ENCODE measurements at regions not wholly inside any gene's neighbourhood (a gene's known extent, or its start where the extent isn't known, plus 50 kb on each side); places are given as distances from the start of the nearest gene placed in this dataset.

DNA sequence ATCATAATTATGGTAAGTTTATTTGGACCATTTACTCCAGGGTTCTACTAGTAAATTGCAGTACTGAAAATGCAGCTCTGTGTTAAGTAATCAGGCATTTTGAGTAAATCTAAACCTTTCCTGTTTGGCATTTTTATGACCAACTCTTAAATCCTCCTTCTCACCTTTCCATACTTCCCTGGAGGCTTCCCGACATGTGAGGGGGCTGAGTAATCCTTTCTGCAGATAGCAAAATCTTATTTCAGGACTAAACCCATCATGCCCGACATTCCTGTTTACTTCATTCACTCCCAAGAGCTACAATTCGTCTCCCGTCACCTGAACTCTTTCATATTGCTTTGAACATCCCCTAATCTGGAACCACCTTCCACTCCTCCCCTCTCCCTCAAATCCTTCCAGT, 296.6 kb downstream of the IKZF2 start:
- FAIRE-seq (no peak), DNase-seq (ENCODE audit: extremely low read depth in 1 of 4, low spot score in 3 of 4) (no peak), ATAC-seq (no peak)
- H4K20me1 ChIP-seq (replicated peaks; ENCODE audit: control insufficient read depth, insufficient read depth, low read length), result no peaks in the 10 kb centered on the region
- no peak overlapping the region for H3K27ac ChIP-seq (ENCODE audit: extremely low read depth, low read depth, low read length)
- no peaks in the 10 kb centered on the region for H3K27me3 ChIP-seq (ENCODE audit: control insufficient read depth in 2 of 2, insufficient read depth in 2 of 2, low read length in 2 of 2)
- no peaks in the 10 kb centered on the region for H3K9me3 ChIP-seq (replicated peaks; ENCODE audit: control insufficient read depth, insufficient read depth, low read depth, low read length)
- H3K4me1 ChIP-seq (replicated peaks in 1 of 2; ENCODE audit: control insufficient read depth in 2 of 2, insufficient read depth in 2 of 2, low read length in 2 of 2), result no peaks in the 10 kb centered on the region
- POLR2A ChIA-PET, result no interaction called here
- no peak overlapping the region for H2AFZ ChIP-seq (ENCODE audit: low read depth, low read length)
- CTCF ChIA-PET (ENCODE audit: low intra/inter-chr PET ratio), result no interaction called here
- whole genome bisulfite sequencing (ENCODE audit: insufficient coverage, low coverage, missing lambda C conversion rate), result 0% methylated on average over 4 of the region's 4 CpGs
- TF ChIP-seq, protein P1, sequence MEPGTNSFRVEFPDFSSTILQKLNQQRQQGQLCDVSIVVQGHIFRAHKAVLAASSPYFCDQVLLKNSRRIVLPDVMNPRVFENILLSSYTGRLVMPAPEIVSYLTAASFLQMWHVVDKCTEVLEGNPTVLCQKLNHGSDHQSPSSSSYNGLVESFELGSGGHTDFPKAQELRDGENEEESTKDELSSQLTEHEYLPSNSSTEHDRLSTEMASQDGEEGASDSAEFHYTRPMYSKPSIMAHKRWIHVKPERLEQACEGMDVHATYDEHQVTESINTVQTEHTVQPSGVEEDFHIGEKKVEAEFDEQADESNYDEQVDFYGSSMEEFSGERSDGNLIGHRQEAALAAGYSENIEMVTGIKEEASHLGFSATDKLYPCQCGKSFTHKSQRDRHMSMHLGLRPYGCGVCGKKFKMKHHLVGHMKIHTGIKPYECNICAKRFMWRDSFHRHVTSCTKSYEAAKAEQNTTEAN (CRISPR knock-in tag; IDR thresholded peaks at IDR 0.05), result no peak
- TF ChIP-seq ZFP30 (CRISPR knock-in tag; IDR thresholded peaks at IDR 0.05; ENCODE audit: borderline replicate concordance) (no peak), ZNF584 (CRISPR knock-in tag; IDR thresholded peaks at IDR 0.05; ENCODE audit: low read depth) (no peak), ZBTB1 (CRISPR knock-in tag; IDR thresholded peaks at IDR 0.05; ENCODE audit: borderline replicate concordance, low read depth) (no peak), CEBPB (tag; IDR thresholded peaks at IDR 0.05) (no peak), E2F3 (CRISPR knock-in tag; IDR thresholded peaks at IDR 0.05) (no peak), HSF4 (CRISPR knock-in tag; IDR thresholded peaks at IDR 0.05; ENCODE audit: borderline replicate concordance) (no peak), SRSF7 (optimal IDR thresholded peaks at IDR 0.05; ENCODE audit: low read depth, low read length) (no peak), ETS2 (tag; IDR thresholded peaks at IDR 0.05; ENCODE audit: borderline replicate concordance, poor library complexity, severe bottlenecking) (no peak), KLF1 (tag; IDR thresholded peaks at IDR 0.05) (no peak)
- TF ChIP-seq, protein P2, sequence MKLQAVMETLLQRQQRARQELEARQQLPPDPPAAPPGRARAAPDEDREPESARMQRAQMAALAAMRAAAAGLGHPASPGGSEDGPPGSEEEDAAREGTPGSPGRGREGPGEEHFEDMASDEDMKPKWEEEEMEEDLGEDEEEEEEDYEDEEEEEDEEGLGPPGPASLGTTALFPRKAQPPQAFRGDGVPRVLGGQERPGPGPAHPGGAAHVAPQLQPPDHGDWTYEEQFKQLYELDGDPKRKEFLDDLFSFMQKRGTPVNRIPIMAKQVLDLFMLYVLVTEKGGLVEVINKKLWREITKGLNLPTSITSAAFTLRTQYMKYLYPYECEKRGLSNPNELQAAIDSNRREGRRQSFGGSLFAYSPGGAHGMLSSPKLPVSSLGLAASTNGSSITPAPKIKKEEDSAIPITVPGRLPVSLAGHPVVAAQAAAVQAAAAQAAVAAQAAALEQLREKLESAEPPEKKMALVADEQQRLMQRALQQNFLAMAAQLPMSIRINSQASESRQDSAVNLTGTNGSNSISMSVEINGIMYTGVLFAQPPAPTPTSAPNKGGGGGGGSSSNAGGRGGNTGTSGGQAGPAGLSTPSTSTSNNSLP (IDR thresholded peaks at IDR 0.05; ENCODE audit: borderline replicate concordance, low read depth, low read length), result no peak
- TF ChIP-seq, protein P3, sequence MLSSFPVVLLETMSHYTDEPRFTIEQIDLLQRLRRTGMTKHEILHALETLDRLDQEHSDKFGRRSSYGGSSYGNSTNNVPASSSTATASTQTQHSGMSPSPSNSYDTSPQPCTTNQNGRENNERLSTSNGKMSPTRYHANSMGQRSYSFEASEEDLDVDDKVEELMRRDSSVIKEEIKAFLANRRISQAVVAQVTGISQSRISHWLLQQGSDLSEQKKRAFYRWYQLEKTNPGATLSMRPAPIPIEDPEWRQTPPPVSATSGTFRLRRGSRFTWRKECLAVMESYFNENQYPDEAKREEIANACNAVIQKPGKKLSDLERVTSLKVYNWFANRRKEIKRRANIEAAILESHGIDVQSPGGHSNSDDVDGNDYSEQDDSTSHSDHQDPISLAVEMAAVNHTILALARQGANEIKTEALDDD (IDR thresholded peaks at IDR 0.05), result no peak
- TF ChIP-seq, protein P4, sequence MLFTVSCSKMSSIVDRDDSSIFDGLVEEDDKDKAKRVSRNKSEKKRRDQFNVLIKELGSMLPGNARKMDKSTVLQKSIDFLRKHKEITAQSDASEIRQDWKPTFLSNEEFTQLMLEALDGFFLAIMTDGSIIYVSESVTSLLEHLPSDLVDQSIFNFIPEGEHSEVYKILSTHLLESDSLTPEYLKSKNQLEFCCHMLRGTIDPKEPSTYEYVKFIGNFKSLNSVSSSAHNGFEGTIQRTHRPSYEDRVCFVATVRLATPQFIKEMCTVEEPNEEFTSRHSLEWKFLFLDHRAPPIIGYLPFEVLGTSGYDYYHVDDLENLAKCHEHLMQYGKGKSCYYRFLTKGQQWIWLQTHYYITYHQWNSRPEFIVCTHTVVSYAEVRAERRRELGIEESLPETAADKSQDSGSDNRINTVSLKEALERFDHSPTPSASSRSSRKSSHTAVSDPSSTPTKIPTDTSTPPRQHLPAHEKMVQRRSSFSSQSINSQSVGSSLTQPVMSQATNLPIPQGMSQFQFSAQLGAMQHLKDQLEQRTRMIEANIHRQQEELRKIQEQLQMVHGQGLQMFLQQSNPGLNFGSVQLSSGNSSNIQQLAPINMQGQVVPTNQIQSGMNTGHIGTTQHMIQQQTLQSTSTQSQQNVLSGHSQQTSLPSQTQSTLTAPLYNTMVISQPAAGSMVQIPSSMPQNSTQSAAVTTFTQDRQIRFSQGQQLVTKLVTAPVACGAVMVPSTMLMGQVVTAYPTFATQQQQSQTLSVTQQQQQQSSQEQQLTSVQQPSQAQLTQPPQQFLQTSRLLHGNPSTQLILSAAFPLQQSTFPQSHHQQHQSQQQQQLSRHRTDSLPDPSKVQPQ (CRISPR knock-in tag; IDR thresholded peaks at IDR 0.05; ENCODE audit: borderline replicate concordance), result no peak
- TF ChIP-seq, protein P5, sequence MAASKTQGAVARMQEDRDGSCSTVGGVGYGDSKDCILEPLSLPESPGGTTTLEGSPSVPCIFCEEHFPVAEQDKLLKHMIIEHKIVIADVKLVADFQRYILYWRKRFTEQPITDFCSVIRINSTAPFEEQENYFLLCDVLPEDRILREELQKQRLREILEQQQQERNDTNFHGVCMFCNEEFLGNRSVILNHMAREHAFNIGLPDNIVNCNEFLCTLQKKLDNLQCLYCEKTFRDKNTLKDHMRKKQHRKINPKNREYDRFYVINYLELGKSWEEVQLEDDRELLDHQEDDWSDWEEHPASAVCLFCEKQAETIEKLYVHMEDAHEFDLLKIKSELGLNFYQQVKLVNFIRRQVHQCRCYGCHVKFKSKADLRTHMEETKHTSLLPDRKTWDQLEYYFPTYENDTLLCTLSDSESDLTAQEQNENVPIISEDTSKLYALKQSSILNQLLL (CRISPR knock-in tag; IDR thresholded peaks at IDR 0.05; ENCODE audit: borderline replicate concordance), result no peak
- in situ Hi-C loops (cut with MboI), result no loop called here
- H3K9me1 ChIP-seq (ENCODE audit: control insufficient read depth, insufficient read depth, low read length), result no peaks in the 10 kb centered on the region
- intact Hi-C loops (cut with micrococcal nuclease), result no loop called here
- H3K79me2 ChIP-seq (ENCODE audit: control insufficient read depth, insufficient read depth, low read length), result no peaks in the 10 kb centered on the region
- H3K36me3 ChIP-seq (ENCODE audit: control insufficient read depth, insufficient read depth, low read length), result no peaks in the 10 kb centered on the region
- no TSS peak for BruUV-seq (replicated peaks)
- no peak overlapping the region for H3K9ac ChIP-seq (ENCODE audit: insufficient read depth in 1 of 2, low read depth in 2 of 2, low read length in 2 of 2)
- H3K4me2 ChIP-seq (ENCODE audit: insufficient read depth, low read length), result no peak overlapping the region
- no peak overlapping the region for H3K4me3 ChIP-seq

Measured in K562 (cell line).